ENCODE measurements at regions not wholly inside any gene's neighbourhood (a gene's known extent, or its start where the extent isn't known, plus 50 kb on each side); places are given as distances from the start of the nearest gene placed in this dataset.

- Histone ChIP-seq H4K20me1 (ENCODE audit: low read depth, low read length) (no peaks in the 10 kb centered on the region), H3K9ac (ENCODE audit: low read length) (no peak overlapping the region), H3K79me2 (ENCODE audit: insufficient read depth, low read length) (no peaks in the 10 kb centered on the region), H3K27ac (ENCODE audit: low read depth, low read length) (no peak overlapping the region), H2AFZ (ENCODE audit: low read depth, low read length, severe bottlenecking) (no peak overlapping the region), H3K4me2 (ENCODE audit: low read depth, low read length, poor library complexity, severe bottlenecking) (no peak overlapping the region), H3K27me3 (ENCODE audit: low read length) (no peaks in the 10 kb centered on the region), H3F3A (ENCODE audit: insufficient read depth) (no peaks in the 10 kb centered on the region), H3K36me3 (ENCODE audit: low read length) (no peaks in the 10 kb centered on the region), H3K9me2 (replicated peaks; ENCODE audit: insufficient read depth, low read length) (no peaks in the 10 kb centered on the region), H3K4me3 (ENCODE audit: insufficient read depth, low read length, poor library complexity, severe bottlenecking) (no peak overlapping the region), H3K9me3 (ENCODE audit: insufficient read depth, low read length) (peaks cover 4% of the 10 kb centered on the region; the same call in 1 of the 2 replicates)
- TF ChIP-seq CTCF (IDR thresholded peaks at IDR 0.05; ENCODE audit: insufficient read depth, low read length, poor library complexity, severe bottlenecking) (no peak), EZH2phosphoT487 (conservative IDR thresholded peaks at IDR 0.05; ENCODE audit: low read length) (no peak)
Measured at GRCh38 chr22:48841881-48842582, 985.6 kb downstream of the BRD1 start.

- no peaks in the 10 kb centered on the region for H3F3A ChIP-seq (ENCODE audit: insufficient read depth)
- H3K27me3 ChIP-seq (ENCODE audit: low read length) = no peaks in the 10 kb centered on the region
- H2AFZ ChIP-seq (ENCODE audit: low read depth, low read length, severe bottlenecking) = no peak overlapping the region
- no peaks in the 10 kb centered on the region for H4K20me1 ChIP-seq (ENCODE audit: low read depth, low read length)
- no peak overlapping the region for H3K9ac ChIP-seq (ENCODE audit: low read length)
- H3K36me3 ChIP-seq (ENCODE audit: low read length) = no peaks in the 10 kb centered on the region
- H3K79me2 ChIP-seq (ENCODE audit: insufficient read depth, low read length) = no peaks in the 10 kb centered on the region
- no peak overlapping the region for H3K4me3 ChIP-seq (ENCODE audit: insufficient read depth, low read length, poor library complexity, severe bottlenecking)
- TF ChIP-seq CTCF (IDR thresholded peaks at IDR 0.05; ENCODE audit: insufficient read depth, low read length, poor library complexity, severe bottlenecking) (no peak), EZH2phosphoT487 (conservative IDR thresholded peaks at IDR 0.05; ENCODE audit: low read length) (no peak)
- H3K4me2 ChIP-seq (ENCODE audit: low read depth, low read length, poor library complexity, severe bottlenecking) = no peak overlapping the region
- H3K9me2 ChIP-seq (replicated peaks; ENCODE audit: insufficient read depth, low read length) = no peaks in the 10 kb centered on the region
- no peak overlapping the region for H3K27ac ChIP-seq (ENCODE audit: low read depth, low read length)
- H3K9me3 ChIP-seq (ENCODE audit: insufficient read depth, low read length) = peaks cover 4% of the 10 kb centered on the region; the same call in 1 of the 2 replicates
Measured at GRCh38 chr22:48840112-48840949, 987.3 kb downstream of the BRD1 start.

- no peaks in the 10 kb centered on the region for H3K36me3 ChIP-seq (ENCODE audit: low read length)
- H3K9me3 ChIP-seq (ENCODE audit: insufficient read depth, low read length) = peaks cover 4% of the 10 kb centered on the region; the same call in 1 of the 2 replicates
- no peak for TF ChIP-seq CTCF (IDR thresholded peaks at IDR 0.05; ENCODE audit: insufficient read depth, low read length, poor library complexity, severe bottlenecking)
- no peak for TF ChIP-seq EZH2phosphoT487 (conservative IDR thresholded peaks at IDR 0.05; ENCODE audit: low read length)
- no peak overlapping the region for H3K4me3 ChIP-seq (ENCODE audit: insufficient read depth, low read length, poor library complexity, severe bottlenecking)
- H3K27ac ChIP-seq (ENCODE audit: low read depth, low read length) = no peak overlapping the region
- no peaks in the 10 kb centered on the region for H3K27me3 ChIP-seq (ENCODE audit: low read length)
- H3K4me2 ChIP-seq (ENCODE audit: low read depth, low read length, poor library complexity, severe bottlenecking) = no peak overlapping the region
- no peaks in the 10 kb centered on the region for H3K9me2 ChIP-seq (replicated peaks; ENCODE audit: insufficient read depth, low read length)
- H3K9ac ChIP-seq (ENCODE audit: low read length) = no peak overlapping the region
- no peaks in the 10 kb centered on the region for H4K20me1 ChIP-seq (ENCODE audit: low read depth, low read length)
- H2AFZ ChIP-seq (ENCODE audit: low read depth, low read length, severe bottlenecking) = no peak overlapping the region
- no peaks in the 10 kb centered on the region for H3K79me2 ChIP-seq (ENCODE audit: insufficient read depth, low read length)
- no peaks in the 10 kb centered on the region for H3F3A ChIP-seq (ENCODE audit: insufficient read depth)
Measured at GRCh38 chr22:48838846-48839730, 988.6 kb downstream of the BRD1 start.
